Calu3 (cell line): ENCODE measurements at regions not wholly inside any gene's neighbourhood (a gene's known extent, or its start where the extent isn't known, plus 50 kb on each side); places are given as distances from the start of the nearest gene placed in this dataset.

Experiments
- BruUV-seq: library from RNA; stranded (reverse); fragments of 400-500 nt; replicated peaks from 2 replicates; lab custom pipeline; 2021; lab: Mats Ljungman, UMichigan
- CTCF ChIA-PET: fragments of 300-600 bp; sonication (Branson Sonifier 250); formaldehyde crosslinking; loops from one replicate; lab custom pipeline; 2022; ENCODE audit warnings: antibody characterized with exemption; lab: Charles Lee
- DNase-seq: peaks from one replicate; pipeline ENCODE4 v3.0.0; 2022
- H3K27ac Mint-ChIP-seq: one replicate; pipeline ENCODE4 v1.8.0; 2022; ENCODE audit warnings: mixed read lengths; ENCODE audit not compliant: unreplicated experiment
- H3K27me3 Mint-ChIP-seq: one replicate; pipeline ENCODE4 v1.8.0; 2022; ENCODE audit warnings: mixed read lengths; ENCODE audit not compliant: unreplicated experiment
- H3K36me3 Mint-ChIP-seq: one replicate; pipeline ENCODE4 v1.8.0; 2022; ENCODE audit warnings: mild to moderate bottlenecking, moderate library complexity, mixed read lengths; ENCODE audit not compliant: insufficient read depth, unreplicated experiment
- H3K4me1 Mint-ChIP-seq: one replicate; pipeline ENCODE4 v1.8.0; 2022; ENCODE audit warnings: mild to moderate bottlenecking, low read depth, mixed read lengths; ENCODE audit not compliant: unreplicated experiment
- H3K4me3 Mint-ChIP-seq: one replicate; pipeline ENCODE4 v1.8.0; 2022; ENCODE audit warnings: mild to moderate bottlenecking, low read depth, moderate library complexity, mixed read lengths; ENCODE audit not compliant: unreplicated experiment
- H3K9me3 Mint-ChIP-seq: one replicate; pipeline ENCODE4 v1.8.0; 2022; ENCODE audit warnings: low read depth, mixed read lengths; ENCODE audit not compliant: unreplicated experiment
- intact Hi-C: fragments of 100-400 bp; cut with micrococcal nuclease; formaldehyde crosslinking; loops from one replicate; pipeline ENCODE4 v1.10.0; 2022; ENCODE audit not compliant: unreplicated experiment
- TF ChIP-seq, protein P1 (sequence below): fragments of 200-600 bp; IDR thresholded peaks from one replicate; pipeline ENCODE4 v1.8.0; 2022; ENCODE audit warnings: antibody characterized with exemption; ENCODE audit not compliant: unreplicated experiment

DNA sequence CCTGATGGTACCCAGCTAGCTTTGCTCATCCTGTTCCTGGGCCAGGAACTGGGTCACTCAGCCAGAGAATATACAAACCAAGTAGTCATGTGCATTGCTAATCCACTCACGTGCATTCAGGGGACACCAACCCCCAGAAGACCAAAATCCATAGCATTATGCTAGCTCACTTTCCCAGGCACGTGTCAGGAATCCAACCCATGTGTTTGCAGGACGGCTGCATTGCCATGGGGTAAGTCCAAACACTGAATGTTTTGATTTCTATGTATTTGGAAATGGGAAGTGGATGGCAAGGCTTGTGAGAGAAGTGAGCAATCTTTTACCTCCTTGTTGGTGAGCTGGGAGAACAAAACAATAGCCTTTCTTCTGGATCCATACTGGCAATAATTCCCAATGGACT lies 87.1 kb upstream of the FOXN3 start:
- no TSS peak for BruUV-seq
- Mint-ChIP-seq H3K4me3 (no peak overlapping the region), H3K27me3 (no peaks in the 10 kb centered on the region), H3K4me1 (peaks cover 22% of the 10 kb centered on the region), H3K27ac (no peak overlapping the region), H3K36me3 (no peaks in the 10 kb centered on the region), H3K9me3 (no peaks in the 10 kb centered on the region)
- CTCF ChIA-PET, result no interaction called here
- TF ChIP-seq, protein P1, sequence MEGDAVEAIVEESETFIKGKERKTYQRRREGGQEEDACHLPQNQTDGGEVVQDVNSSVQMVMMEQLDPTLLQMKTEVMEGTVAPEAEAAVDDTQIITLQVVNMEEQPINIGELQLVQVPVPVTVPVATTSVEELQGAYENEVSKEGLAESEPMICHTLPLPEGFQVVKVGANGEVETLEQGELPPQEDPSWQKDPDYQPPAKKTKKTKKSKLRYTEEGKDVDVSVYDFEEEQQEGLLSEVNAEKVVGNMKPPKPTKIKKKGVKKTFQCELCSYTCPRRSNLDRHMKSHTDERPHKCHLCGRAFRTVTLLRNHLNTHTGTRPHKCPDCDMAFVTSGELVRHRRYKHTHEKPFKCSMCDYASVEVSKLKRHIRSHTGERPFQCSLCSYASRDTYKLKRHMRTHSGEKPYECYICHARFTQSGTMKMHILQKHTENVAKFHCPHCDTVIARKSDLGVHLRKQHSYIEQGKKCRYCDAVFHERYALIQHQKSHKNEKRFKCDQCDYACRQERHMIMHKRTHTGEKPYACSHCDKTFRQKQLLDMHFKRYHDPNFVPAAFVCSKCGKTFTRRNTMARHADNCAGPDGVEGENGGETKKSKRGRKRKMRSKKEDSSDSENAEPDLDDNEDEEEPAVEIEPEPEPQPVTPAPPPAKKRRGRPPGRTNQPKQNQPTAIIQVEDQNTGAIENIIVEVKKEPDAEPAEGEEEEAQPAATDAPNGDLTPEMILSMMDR, result no peak
- no peak for DNase-seq
- intact Hi-C loops, result loop anchor here (10.0 kb wide), 1 partner anchor 411 kb away; no protein-coding TSS in a partner anchor

DNA sequence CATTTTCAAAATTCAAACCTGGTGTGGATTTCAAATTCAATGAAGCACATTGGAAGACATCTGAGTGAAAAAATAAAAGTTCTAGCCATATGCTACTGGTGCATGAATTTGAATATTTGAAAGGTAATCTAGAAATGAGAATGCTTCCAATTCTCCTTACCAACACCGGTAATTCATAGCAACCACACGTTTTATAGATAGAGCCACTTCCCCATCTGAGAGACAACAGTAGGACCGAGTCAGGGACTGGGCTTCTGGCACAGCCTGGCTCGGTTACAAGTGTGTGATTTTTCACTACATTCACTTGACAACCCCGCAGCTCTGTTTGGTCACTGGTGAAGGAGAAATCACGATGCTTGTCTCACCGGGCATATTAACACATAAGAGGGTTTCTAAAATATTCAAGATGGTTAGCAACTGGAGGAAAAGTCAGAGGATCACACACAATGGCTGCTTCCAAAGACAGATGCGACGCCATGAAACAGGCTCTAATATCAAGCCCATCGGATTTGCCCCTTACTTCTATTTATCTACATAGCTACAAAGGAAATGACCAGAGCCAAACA lies 86.5 kb upstream of the FOXN3 start:
- CTCF ChIA-PET, result no interaction called here
- no TSS peak for BruUV-seq
- TF ChIP-seq, protein P1, result no peak
- no peaks in the 10 kb centered on the region for H3K9me3 Mint-ChIP-seq
- no peaks in the 10 kb centered on the region for H3K36me3 Mint-ChIP-seq
- no peak for DNase-seq
- H3K27me3 Mint-ChIP-seq, result no peaks in the 10 kb centered on the region
- intact Hi-C loops, result loop anchor here (10.0 kb wide), 1 partner anchor 411 kb away; no protein-coding TSS in a partner anchor
- H3K4me1 Mint-ChIP-seq, result peaks cover 21% of the 10 kb centered on the region
- no peak overlapping the region for H3K27ac Mint-ChIP-seq
- no peak overlapping the region for H3K4me3 Mint-ChIP-seq

DNA sequence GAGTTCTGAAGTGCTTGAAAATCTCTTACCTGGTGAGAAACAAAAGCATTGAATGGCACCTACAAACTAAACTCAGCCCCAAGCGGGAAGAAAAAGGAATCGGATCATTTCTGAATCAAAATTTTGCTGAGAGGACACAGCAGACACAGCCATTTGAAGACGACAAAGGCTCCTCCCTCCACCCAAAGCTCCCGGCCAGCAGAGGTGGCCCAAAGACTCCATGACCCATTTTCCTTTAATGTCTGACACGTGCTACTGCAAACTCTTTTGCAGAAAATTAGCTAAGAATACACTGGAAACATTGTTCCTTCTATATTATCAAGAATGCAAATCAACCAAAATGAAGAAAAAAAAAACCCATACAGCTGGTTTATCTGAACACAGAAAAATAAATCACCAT lies 85.9 kb upstream of the FOXN3 start:
- H3K27ac Mint-ChIP-seq, result no peak overlapping the region
- BruUV-seq, result no TSS peak
- CTCF ChIA-PET, result no interaction called here
- peaks cover 15% of the 10 kb centered on the region for H3K4me1 Mint-ChIP-seq
- no peaks in the 10 kb centered on the region for H3K36me3 Mint-ChIP-seq
- no peak for DNase-seq
- no peak overlapping the region for H3K4me3 Mint-ChIP-seq
- H3K27me3 Mint-ChIP-seq, result no peaks in the 10 kb centered on the region
- no peaks in the 10 kb centered on the region for H3K9me3 Mint-ChIP-seq
- intact Hi-C loops, result loop anchor here (10.0 kb wide), 1 partner anchor 412 kb away; no protein-coding TSS in a partner anchor
- TF ChIP-seq, protein P1, result no peak

DNA sequence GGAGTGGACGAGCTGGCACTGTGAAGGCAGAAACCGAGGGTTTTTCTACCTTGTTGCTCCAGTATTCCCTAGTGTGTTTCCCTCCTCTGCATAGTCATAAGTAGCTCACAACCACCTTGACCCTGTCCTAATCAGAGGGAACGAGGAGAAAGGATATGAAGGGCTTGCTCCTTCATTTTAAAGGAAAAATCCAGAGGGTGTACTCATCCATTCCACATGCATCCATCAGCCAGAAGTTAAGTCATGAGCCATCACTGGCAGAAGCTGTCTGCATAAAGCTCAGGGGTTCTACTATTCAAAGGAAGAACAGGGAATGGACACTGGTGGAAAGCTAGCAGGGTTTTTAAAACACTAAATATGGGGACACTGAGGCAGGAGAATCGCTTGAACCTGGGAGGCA lies 84.3 kb upstream of the FOXN3 start:
- no peak overlapping the region for H3K27ac Mint-ChIP-seq
- CTCF ChIA-PET, result no interaction called here
- no peak overlapping the region for H3K4me3 Mint-ChIP-seq

More for the DNA sequence above, 84.3 kb upstream of the FOXN3 start:
- no TSS peak for BruUV-seq
- H3K27me3 Mint-ChIP-seq, result no peaks in the 10 kb centered on the region
- H3K4me1 Mint-ChIP-seq, result no peaks in the 10 kb centered on the region
- DNase-seq, result no peak
- intact Hi-C loops, result loop anchor here (10.0 kb wide), 1 partner anchor 413 kb away; no protein-coding TSS in a partner anchor
- TF ChIP-seq, protein P1, result no peak
- no peaks in the 10 kb centered on the region for H3K9me3 Mint-ChIP-seq
- H3K36me3 Mint-ChIP-seq, result no peaks in the 10 kb centered on the region
